COLO668 (cell line): ENCODE measurements at regions not wholly inside any gene's neighbourhood (a gene's known extent, or its start where the extent isn't known, plus 50 kb on each side); places are given as distances from the start of the nearest gene placed in this dataset.
"Not testable (repeated sequence)": the region's sequence is repeated elsewhere in the genome, so short reads cannot be mapped to it uniquely, and the experiment has no call there.

ENCODE experiments used
- DNase-seq: peaks from one replicate; lab custom pipeline; 2025; ENCODE audit not compliant: unreplicated experiment; lab: John Stamatoyannopoulos, UW

DNA sequence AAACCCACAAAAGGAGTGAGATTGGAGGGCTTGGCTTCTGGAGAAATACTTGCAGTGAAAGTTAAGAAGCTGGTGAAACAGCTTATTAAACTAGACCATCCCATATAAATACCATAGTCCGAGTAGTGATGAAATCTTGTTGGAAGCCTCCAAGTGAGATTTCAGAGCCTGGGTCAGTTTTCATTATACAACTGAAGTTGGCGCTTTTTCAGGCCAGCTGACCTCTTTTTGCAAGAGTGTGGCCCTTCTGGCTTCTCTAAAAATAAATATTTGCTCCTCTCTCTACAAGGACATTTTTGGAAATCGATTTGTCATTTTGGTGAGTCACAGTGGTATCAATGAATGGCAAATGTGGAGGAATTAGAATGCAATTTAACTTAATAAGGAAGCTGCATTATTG lies 51.2 kb upstream of the THRB start:
- DNase-seq: no peak

DNA sequence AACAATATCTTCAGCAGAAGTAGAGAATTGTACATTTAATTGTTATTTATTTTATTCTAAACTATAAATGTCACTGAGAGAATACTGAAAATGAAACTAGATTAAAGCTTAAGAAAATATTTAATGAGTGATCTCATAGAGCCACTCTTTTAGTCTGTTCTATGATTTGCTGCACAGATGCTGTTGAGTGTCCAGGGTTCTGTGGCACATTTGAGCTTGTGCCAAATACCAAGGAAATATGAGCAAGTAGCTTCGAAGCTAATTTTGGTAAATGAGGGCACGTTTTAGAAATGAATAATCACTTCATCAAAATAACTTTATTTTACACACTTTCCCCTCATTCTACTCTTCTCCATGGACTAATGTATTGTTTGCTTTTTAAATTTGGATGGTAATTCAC lies 53.6 kb upstream of the THRB start:
- no peak for DNase-seq

DNA sequence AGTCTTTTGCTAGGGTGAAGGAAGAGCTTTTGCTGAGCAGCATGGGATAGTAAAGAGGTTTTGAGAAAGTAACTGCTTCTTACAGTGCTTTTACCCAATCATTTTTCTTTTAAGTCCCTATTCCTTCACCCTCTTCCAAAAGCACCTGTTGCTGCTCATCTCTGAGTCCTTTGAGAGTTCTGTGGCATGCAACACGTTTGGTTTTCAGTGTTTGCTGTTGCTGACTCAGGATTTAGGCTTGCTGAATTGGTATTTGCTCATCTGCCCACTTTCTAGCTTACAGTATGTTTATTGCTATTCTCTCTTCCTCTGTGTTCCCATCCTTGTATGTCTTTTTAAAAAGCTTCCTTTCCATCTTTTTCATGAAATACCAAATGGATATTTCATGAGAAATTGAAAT lies 55.9 kb upstream of the THRB start:
- no peak for DNase-seq

- no peak for DNase-seq
These were observed 57.0 kb upstream of the THRB start for GRCh38 chr3:24551626-24552025.

DNA sequence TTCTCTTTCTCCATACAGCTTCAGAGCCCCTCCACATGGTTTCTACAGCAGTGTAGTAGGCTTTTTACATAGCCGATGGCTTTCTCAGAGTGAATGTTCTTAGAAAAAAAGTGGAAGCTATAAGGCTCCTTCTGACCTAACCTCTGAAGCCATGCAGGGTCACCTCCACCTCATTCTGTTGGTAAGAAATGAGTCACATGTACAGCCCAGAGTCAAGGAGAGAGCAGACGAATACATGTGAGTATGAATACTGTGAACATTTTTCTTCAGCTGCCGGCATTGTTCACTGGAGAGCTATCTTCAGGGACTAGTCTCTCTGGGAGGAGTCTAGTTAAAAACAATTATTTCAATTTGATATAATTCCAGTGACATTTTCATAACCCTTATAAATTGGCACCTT lies 68.2 kb upstream of the THRB start:
- DNase-seq: no peak

DNA sequence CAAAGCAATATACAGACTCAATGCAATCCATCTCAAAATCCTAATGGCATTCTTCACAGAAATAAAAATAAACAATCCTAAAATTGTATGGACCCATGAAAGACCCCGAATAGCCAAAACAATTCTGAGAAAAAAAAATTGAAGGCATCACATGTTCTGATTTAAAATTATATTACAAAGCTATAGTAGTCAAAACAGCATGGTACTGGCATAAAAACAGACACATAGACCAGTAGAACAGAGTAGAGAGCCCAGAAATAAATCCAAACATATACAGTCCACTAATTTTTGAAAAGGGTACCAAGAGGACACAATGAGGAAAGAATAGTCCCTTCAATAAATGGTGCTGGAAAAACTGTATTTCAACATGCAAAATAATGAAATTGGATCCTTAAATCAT lies 70.4 kb upstream of the THRB start:
- DNase-seq: no peak

- DNase-seq: no peak
These were observed 71.0 kb upstream of the THRB start for GRCh38 chr3:24565656-24566055.

GRCh38 chr3:24566927-24567326 lies 72.3 kb upstream of the THRB start:
- no peak for DNase-seq

DNA sequence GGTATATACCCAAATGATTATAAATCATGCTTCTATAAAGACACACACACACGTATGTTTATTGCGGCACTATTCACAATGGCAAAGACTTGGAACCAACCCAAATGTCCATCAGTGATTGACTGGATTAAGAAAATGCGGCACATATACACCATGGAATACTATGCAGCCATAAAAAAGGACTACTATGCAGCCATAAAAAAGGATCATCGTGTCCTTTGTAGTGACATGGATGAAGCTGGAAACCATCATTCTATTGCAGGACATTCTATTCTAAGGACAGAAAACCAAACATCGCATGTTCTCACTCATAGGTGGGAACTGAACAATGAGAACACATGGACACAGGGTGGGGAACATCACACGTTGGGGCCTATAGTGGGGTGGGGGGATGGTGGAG lies 77.8 kb upstream of the THRB start:
- not testable (repeated sequence) for DNase-seq

DNA sequence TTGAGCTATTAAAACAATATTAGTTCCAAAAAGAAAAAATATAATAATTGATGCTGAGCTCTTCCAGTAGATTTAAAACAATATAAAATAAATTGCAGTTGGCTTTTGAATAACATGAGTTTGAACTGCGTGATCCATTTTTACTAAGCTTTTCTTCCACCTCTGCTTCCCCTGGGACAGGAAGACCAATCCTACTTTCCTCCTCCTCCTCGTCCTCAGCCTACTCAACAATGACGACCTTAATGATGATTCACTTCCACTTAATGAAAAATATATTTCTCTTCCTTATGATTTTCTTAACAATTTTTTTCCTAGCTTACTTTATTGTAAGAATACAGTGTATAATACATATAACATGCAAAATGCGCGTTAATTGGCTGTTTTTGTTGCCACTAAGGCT lies 78.9 kb upstream of the THRB start:
- DNase-seq: no peak

DNA sequence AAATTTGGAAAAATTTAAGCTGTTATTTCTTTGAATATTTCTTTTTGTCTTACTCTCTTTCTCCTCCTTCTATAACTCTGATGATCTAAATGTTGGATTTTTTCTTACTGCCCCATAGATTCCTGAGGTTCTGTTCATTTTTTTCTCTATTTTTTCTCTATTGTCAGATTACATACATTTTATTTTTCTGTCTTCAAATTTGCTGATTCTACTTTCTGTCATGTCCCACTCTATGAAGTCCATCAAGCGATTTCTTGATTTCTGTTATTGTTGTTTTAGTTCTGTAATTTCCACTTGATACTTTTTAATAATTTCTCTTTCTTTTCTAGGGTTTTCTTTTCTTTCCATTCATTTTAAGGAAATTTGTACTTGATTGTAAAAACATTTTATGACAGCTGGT lies 83.7 kb upstream of the THRB start:
- no peak for DNase-seq

DNA sequence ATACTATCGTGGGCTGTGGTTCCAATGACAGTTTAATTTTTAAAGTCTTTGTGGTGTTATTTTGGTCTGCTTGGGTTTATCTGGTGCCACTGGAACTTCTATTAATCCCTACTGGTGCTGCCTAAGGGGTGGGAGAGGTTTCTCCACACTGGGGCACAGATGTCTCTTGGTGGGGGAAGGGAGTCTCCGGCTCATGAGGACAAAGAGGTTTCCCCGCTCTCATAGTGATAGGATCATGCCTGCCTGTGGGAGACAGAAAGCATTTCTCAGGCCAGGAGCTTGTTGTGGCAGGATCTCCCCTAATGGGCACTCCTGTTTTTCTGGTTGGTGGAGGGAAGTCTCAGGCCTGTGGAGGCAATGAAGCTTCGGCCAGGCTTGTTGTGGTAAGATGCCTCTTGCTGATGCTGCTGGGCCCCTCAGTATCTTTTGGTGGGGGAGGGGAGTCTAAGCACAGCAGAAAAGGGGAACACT lies 84.3 kb upstream of the THRB start:
- no peak for DNase-seq

DNA sequence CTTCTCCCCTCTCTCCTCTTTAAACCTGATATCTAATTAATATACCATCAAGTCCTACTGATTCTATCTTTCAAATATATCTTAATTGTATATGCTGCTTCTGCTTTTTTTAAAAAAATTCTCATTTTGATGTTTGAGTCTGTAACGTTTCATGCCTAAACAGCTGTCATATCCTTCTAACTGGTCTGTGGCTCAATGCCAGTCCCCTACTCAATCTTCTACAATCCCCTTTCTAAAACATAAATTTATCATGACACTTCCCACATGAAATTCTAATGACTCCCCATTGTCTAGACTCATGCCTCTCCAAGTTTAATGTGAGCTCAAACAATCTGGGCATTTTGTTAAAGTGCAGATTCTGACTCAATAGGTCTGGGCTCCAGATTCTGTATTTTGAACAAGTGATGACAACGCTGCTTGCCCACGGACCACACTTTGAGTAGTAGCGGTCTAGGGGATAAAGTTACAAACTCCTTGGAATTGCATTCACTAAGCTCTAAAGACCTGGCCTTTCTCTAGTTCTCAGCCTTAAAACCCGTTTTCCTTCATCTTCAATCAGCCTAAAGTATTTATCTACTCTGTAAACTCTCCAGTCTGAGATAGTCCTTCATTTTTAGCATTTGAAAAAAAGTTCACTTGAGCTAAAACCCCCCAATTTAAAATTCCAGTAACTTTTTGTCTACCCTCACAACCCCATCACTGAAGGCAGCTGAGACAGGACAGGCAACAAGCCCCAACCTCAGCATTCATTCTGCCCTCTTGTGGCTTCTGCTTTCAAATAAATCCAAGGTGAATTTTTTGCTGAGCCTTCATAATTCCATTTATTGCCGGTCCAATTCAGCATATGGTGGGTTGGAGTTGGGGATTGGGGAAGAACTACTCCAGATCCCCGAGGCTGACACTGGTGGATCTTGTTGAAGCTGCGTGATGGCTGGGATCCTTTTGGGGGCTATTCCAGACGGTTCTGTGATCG lies 88.1 kb upstream of the THRB start:
- no peak for DNase-seq

DNA sequence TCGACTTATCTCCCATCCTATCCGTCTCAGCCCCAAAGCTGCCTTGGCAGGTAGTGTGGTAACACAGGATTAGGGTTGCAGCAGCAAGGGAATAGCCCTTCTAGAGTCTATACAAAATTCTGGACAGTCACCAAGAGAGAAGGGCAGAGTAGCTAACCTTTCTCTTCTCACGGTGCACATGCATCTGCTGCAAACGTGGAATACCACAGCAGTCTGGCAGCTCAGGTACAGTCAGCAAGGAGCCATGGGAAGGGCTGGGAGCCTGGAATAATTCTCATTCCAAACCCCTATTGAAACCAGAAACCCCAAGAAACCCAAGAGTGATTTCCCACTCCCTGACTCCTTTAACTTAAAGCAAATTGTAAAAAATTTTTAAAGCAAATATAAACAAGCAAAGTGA lies 92.3 kb upstream of the THRB start:
- no peak for DNase-seq

DNA sequence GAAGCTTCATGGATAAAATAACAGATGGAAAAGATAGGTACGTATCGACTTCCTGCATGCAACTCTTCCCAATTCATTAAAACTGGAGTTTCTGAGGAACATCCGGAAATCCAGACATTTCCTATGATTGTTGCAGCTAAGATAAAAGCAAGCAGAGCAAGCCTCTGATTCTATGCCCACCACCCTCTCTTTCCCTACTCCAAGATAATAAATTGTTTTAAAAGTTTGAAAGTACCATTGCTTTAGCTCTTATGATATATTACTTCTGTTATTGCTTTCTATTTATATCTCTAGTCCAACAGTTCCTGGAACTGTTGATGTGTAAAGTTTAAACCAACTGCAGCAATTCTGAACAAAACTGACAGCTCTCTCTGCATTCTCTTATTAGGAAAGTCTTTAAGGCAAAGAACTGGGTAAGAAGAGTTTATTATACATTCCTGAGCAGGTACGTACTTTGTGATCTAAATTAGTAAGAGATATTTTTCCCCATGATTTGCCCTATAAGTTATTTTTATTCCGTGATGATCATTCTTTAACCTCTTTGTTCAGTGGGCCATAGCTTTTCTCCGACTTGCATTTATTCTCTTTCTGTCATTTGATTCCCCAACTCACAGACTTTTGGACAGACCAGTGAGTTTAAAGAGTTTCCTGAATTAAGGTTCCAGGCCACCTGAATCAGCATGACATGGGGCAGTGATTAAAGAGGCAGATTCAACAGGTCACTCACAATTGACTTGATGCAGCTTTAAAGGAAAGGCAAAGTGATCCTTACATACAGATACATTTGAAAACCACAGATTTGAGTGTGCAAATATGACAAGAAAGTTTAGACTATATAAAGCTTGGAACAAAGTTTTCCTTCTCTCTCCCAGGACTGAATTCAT lies 94.2 kb upstream of the THRB start:
- no peak for DNase-seq

DNA sequence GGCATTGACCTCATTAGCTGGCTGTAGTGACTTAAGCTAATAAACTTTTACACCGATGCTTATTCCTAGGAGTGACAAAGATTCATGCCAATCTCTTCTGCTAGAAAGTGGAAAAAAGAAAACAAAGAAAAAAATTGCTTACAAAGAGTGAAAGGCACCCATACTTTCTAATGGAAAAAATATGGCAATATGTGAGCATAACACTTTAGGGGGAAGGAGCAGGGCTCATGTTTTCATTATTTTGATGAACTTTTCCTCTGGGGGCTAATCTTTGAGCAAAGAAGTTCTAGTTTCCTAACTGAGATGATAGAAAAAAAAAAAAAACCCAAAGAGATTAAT lies 94.8 kb upstream of the THRB start:
- DNase-seq: no peak

DNA sequence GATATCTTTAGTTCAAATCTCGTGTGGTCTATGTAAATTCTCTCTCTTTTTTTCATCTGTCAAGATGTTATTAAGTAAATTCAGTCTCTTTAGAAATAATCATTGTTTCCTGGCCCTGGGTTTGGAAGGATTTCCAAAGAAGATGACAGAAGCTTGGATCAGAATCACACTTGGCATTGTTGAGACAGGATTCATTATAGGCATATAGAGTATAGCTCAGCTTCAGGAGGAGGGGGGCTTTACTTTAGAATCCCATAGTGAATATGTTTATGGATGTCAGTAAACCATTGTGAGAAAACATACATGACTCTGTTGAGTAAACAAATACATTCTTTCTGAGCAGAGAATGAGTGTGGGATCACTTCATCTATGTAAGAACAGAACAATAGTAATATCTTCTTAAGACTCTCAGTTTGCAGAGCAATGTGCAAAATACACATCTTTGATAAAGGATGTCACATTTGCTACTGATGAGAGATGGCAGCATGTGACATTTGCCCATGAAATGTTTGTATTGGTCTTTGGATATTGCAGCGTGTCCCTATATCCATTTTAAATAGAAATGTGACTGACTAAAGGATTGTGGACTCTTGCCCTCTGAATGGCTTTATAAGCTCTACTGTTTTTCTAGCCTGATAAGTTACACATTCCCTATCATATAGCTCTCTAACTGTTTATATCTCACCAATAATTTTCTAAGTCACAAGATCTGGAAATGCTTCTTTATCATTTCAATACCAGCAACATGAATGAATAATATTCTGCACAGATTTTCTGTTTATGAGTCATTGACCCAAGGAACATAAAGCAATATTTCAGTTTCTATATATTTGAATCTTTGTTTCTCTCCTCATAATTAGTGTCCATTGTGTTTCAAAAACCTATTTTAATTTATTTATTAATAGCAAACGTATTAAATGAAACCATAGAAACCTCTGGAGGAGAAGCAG lies 95.6 kb upstream of the THRB start:
- DNase-seq: no peak

DNA sequence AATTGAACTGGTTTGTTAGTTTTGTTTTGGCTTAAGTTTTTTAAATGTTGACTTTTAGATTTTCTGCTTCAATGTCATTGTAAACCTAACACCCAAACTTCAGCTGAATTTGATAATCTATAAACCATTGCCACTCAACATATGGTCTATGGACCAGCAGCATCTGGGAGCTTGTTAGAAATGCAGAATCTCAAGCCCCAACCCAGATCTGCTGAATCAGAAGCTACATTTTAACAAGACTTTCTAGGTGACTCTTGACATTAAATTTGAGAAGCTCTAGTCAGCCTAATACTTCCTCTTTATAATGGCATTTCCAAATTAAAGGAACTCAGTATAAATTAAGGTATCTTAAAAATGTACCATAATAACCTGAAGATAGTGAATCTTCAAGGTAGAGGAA lies 96.5 kb upstream of the THRB start:
- DNase-seq: no peak

DNA sequence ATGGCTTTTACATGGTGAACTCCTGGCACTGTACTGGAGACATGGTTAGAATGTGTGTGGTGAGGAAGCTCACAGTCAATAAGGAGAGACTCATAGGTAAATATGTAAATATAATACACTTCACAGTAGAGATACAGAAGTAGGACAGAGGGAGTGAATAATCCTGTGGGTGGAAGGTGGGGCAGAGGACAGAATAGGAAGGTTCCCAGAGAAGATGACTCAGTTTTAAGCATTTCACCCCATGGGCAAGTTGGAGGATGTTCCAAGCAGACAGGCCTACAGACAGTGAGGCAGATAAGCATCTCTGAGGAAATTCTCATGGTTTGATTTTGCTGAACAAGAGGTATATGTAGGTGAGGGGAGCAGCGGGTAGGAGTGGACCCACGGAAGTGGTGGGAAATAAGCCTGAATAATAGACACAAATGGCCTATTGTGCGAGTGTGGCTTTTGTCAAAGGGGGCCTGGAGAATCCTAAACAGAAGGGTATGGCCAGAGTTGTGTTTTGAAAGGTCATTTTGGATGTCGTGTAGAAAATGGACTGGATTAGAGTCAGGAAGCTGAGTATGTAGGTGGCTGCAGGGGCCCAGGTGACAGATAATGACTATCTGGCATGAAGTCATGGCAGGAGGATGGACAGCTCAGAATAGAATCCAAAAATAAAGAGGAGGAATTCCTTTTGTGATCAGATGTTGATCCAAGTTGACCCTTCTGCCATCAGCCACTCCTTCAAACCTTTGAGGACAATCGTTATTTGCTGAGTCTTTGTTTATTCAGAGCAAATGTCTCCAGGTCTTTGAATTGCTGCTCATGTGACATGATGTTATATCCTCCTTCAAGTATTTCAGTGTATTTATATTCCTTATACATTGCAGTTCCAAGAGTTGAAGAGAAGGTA lies 97.3 kb upstream of the THRB start:
- DNase-seq: no peak

- DNase-seq: no peak
These were observed 99.5 kb upstream of the THRB start for GRCh38 chr3:24594161-24594560.
